ENCODE measurements at regions not wholly inside any gene's neighbourhood (a gene's known extent, or its start where the extent isn't known, plus 50 kb on each side); places are given as distances from the start of the nearest gene placed in this dataset.

GRCh38 chr13:106177146-106177545, 358.3 kb downstream of the EFNB2 start:
- DNase-seq (ENCODE audit: low read depth in 2 of 3, low spot score in 2 of 3), result no peak

DNA sequence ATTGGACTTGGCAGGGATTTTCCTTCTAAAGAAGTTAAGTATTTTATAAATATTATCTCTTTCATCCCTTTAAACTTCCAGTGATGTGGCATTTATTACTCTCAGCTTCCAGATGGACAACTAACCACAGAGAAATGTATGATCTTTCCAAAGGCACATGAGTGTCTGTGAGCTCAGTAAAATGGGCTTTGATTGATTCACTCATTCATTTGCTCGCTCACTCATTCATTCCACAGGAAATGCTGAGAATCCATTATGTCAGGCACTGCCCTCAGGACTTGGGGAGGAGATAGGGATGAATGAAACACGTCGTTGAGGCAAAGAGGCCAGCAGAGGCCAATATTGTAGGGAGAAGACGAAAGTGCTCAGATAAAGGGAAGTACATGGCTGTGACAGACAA, 359.3 kb downstream of the EFNB2 start:
- DNase-seq (ENCODE audit: low read depth in 2 of 3, low spot score in 2 of 3), result no peak

GRCh38 chr13:106173891-106174610, 361.4 kb downstream of the EFNB2 start:
- DNase-seq (ENCODE audit: low read depth in 2 of 3, low spot score in 2 of 3), result no peak

DNA sequence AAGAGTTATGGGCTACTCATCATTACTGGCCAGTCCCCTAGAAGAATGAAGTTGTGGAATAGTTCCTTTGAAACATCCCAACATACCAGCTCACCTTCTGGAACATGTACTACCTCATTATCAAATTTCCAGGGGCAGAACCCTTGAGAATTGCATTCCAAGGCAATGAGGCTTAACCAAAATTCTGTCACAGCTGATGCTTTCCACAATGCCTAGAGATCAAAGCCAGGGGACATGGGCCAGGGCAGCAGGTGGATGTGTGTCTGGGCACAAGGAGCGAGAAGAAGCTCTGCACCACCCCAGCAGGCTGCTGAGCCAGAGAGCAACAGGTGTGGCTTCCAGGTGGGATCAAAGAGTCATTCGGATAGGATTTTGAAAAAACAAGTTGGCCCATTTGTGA, 362.1 kb downstream of the EFNB2 start:
- DNase-seq (ENCODE audit: low read depth in 2 of 3, low spot score in 2 of 3), result no peak

DNA sequence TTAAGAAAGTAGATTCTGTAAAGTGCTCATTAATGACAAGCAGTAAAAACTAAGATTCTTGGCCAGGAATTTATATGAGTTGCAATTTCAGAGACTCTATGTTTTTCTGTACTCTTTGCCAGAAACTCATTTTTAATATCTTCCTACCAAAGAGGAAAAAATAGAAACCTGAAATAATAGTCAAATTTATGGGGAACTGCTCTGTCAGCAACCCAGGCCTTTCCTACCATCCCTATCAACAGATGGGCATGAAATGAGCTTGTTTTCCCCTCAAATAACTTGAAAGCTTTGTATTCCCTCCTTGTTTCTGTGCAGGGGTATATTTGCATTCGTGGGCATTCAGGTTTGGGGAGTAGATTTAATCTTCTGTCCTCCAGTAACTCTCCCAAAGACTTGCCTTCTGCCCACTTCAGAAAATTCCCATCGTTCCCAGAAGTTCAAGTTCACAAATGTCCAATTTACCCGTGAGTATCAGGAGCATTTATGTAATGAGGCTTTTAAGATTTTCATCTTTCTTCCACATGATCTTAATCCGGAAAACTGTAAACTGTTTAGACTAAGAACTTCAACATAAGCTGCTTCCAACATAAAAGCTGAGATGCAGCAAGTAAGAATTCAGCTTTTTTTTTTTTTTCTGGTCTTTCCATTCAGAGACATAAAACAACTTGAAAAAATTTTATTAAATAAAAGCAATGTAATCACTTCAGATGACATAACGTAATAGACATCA, 363.1 kb downstream of the EFNB2 start:
- no peak for DNase-seq (ENCODE audit: low read depth in 2 of 3, low spot score in 2 of 3)

GRCh38 chr13:106163426-106163825, 372.0 kb downstream of the EFNB2 start:
- DNase-seq (ENCODE audit: low read depth in 2 of 3, low spot score in 2 of 3), result no peak

GRCh38 chr13:106161146-106161545, 374.3 kb downstream of the EFNB2 start:
- no peak for DNase-seq (ENCODE audit: low read depth in 2 of 3, low spot score in 2 of 3)

DNA sequence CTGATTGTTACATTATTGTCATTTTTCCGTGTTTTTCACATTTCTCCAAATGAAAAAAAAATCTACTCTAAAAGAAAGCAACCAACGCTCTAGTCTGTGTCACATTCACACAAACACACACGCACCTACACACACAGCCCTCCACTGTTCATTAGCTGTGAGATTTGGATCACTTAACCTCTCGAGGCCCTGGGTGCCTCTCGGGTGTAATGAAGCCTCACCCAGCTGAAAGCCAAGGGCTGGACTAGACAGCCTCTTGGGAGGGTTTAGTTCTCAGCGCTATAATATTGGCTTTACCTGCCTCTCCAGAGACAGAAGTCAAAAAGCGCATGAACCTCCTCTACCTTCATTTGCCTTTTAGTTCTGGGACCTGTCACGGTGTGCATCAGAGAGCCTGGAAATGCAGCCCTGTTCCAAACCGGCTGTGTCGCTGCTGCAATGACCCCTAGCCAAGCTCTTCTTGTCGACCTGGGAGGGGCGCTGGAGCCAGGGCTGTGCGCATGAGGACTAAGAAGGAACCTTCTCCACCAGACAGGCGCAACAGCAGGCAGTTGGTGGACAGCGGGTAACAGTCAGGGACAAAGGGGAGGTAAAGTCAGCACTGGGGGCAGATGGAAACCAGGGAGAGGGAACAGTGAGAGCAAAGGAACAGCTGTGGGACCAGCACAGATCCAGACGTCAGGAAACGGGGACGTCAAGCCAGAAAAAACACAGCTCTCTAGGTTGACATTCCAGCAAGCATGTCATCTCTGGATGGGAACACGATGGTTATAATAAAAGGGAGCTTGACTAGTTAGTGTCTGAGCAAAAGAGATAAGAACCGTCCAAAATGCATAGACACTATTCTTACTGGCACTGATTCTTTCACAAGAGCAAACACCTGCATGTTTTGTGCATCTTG, 375.9 kb downstream of the EFNB2 start:
- no peak for DNase-seq (ENCODE audit: low read depth in 2 of 3, low spot score in 2 of 3)

DNA sequence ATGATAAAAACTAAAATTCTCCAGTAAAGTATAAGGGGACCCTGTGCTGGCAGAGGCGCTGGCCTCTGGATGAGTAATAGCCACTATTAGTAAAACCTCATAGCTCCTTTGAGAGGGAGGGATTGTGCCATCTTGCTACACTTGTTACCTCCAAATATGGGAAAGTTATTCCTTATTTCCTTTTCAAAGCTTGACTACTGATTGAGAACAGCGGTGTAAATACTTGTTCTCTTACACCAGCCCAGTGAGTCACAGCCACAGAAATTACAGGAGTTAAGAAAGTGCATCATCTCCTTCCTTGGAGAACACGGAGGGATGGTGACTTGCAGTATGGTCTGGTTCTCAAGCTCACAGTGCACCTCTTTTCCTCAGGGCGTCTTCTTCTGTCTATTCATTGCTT, 379.0 kb downstream of the EFNB2 start:
- DNase-seq (ENCODE audit: low read depth in 2 of 3, low spot score in 2 of 3), result no peak

DNA sequence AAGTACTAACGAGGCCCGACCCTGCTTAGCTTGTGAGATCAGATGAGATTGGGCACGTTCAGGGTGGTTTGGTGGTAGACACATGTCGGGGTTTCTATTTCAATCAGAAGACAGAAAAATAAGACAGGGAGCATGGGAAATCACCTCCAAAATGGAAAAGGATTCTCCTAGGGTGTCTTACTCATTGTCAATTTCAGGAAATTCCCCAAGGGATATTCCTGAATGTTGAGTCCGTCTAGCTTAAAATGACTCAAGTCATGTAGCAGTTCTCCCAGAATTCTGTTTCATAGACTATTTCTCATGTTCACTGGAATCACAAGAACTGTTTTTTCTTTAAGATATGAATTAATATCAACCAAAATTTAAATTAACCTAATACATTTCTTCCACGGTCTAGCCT, 380.1 kb downstream of the EFNB2 start:
- DNase-seq (ENCODE audit: low read depth in 2 of 3, low spot score in 2 of 3), result no peak

- DNase-seq (ENCODE audit: low read depth in 2 of 3, low spot score in 2 of 3), result no peak
These were observed 381.6 kb downstream of the EFNB2 start for GRCh38 chr13:106153876-106154275.

DNA sequence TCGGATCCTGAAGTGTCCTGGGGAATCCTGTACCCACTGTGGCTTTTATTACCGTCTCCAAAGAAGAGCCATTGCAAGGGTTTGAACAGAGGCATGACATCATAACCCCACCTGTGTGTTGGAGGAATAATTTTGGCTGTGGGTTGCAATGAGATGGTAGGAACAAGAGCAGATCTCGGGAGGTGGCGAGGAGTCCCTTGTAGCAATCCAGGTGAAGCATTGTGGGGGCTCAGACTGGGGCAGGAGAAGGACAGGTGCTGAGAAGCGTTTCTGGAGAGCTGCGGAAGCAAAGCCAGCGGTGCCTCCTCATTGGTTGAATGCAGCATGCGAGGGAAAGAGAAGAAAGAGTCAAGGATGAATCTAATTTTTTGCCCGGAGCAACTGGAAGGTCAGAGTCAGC, 382.4 kb downstream of the EFNB2 start:
- DNase-seq (ENCODE audit: low read depth in 2 of 3, low spot score in 2 of 3), result no peak

DNA sequence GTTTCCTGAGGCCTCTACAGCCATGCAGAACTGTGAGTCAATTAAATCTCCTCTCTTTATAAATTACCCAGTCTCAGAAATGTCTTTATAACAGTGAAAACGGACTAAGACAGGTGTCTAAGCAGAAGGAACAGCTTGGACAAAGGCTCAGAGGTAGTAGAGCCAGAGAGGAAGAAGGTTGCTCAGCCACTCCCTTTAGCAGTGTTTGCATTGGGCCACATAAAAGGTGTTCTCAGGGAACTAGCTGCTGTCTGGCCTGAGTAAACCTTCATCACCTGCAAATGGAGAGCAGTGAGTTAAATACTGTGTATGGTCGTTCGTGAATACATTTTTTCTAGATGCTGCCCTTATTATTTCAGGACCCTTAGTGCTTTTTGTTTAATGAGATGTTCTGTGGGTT, 383.4 kb downstream of the EFNB2 start:
- DNase-seq (ENCODE audit: low read depth in 2 of 3, low spot score in 2 of 3), result no peak

- no peak for DNase-seq (ENCODE audit: low read depth in 2 of 3, low spot score in 2 of 3)
These were observed 384.3 kb downstream of the EFNB2 start for GRCh38 chr13:106151056-106151699.

DNA sequence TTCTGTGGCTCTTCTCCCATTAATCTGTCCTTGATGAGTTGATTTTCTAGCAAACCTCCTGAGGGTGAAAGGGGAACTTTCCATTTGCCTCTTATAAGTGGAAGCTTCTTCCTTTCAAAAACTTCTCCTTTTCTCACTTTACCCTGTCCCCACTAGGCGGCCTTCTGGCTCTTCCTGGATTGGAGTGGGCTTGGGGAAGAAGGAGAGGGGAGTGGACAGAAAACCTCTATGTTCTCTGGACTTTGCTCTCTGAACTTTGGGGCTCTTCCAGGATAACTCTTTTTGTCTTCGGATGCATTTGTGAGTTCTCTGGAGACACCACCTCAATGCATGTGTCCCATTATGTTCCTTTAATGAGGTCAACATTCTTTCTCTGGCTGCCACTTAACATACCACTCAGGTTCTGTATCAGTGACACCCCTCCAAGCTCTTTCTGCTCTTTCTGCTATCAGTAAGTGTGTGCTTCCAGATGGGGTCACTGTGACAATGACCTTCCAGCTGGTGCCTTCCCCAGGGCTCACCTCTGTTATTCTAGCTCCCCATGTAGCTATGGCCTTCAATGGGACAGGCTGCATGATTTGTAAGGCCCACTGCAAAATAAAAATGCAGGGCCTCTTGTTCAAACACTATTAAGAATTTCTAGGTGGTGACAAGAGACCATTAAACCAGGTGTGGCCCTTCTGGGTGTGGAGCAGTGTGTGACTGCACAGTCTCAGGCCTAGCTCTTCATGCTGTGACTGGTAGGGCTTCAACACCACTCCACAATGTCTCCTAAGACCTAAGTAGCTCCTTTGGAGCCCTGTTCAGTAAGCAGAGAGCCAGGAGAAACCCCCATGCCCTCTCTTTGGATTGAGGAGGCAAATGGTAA, 389.2 kb downstream of the EFNB2 start:
- DNase-seq (ENCODE audit: low read depth in 2 of 3, low spot score in 2 of 3), result no peak

DNA sequence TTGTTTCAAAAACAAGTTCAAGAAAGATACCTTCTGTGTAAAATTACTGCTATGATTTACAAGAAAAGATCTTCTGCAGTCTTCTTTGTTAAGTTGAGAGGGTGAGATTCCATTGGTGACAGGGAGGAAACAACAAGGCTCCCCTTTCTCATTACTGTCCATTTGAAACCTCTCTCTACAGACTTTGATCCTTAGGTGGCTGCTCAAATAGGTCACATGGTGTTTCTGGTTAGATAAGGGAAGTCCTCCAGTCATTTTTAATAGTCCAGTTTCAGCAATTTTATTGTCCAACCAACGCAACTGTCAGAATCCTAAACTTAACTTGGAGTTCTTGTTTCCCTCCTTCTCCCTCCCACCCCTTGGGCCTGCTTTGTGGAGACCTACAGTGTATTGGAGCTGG, 390.4 kb downstream of the EFNB2 start:
- DNase-seq (ENCODE audit: low read depth in 2 of 3, low spot score in 2 of 3), result no peak

DNA sequence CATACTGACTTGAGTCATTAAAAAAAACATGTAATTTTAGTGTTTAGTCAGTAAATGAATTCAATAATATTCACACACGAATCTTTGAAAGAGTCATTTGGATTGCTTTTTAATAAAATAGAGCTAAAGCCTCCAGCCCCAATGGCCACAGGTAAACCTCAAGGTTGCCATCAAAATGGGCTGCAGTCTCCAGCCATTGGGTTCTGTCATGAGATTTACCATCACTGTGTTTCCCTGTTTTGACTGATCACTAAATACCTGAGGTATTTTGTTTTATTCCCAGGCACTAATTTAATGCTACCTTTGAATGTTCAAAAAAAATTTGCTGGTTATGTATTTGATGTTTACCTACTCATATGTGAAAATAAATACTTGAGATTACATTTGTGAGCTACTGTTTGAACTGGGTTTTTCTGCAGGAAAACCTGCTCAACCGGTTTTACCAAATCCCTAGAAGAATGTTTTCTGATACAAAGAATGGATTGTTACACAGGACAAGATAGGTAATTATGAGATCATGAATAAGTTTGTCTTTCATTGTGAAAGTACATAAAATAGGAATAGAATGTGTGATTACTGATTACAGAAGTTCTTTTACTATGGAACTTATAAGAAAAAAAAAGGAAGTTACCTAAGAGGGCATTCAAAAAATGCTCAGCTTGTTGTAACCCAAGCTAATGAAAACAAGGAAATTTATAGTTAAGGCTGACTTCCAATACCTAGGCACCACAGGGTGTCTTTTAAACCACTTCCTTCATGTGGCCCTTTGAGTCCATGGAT, 391.3 kb downstream of the EFNB2 start:
- no peak for DNase-seq (ENCODE audit: low read depth in 2 of 3, low spot score in 2 of 3)

DNA sequence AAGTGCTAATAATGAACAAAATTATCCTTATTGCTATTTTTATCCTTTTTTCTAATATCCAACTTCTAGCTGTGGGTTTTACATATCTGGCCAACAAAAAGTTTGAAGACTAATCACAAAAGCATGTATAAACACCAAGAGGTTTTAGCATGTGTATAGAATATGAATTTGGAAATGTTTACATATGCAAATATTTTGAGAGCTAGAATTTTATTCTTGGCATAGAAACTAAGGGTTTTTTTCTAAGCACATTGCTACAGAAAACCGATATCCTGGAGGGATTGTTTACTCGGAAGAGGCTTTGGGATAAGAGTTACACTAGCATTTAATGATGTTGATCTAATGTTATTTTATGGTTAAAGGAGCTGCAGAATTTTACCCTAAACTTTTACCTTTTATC, 392.1 kb downstream of the EFNB2 start:
- DNase-seq (ENCODE audit: low read depth in 2 of 3, low spot score in 2 of 3), result no peak

- DNase-seq (ENCODE audit: low read depth in 2 of 3, low spot score in 2 of 3), result no peak
These were observed 395.0 kb downstream of the EFNB2 start for GRCh38 chr13:106140476-106140875.

DNA sequence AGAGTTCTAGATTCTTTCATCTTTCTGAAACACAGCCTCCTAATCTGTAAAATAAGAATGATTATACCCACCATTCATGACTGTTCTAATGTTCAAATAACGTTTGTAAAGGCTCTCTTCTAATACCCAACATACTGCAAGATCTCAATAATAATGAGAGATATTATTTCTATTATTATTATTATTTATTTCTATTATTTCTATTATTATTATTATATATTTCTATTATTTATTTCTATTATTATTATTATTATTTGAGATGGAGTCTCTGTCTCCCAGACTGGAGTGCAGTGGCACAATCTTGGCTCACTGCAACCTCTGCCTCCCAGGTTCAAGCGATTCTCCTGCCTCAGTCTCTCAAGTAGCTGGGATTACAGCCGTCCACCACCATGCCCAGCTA, 395.5 kb downstream of the EFNB2 start:
- DNase-seq (ENCODE audit: low read depth in 2 of 3, low spot score in 2 of 3), result no peak
